Parathyroid adenoma (tissue), 2 donors: ENCODE measurements at regions not wholly inside any gene's neighbourhood (a gene's known extent, or its start where the extent isn't known, plus 50 kb on each side); places are given as distances from the start of the nearest gene placed in this dataset.

ENCODE experiments used
- H2AFZ ChIP-seq: fragments of 300-600 bp; sonication (generic); one replicate; pipeline ENCODE4 v1.7.0; 2017; ENCODE audit warnings: antibody characterized with exemption, mild to moderate bottlenecking
- H3K27ac ChIP-seq: fragments of 300-600 bp; sonication (generic); one replicate; pipeline ENCODE4 v1.7.0; 2017
- H3K27me3 ChIP-seq: fragments of 300-600 bp; sonication (generic); one replicate; pipeline ENCODE4 v1.7.0; 2017; ENCODE audit warnings: low read length; ENCODE audit not compliant: control insufficient read depth, insufficient read depth
- H3K36me3 ChIP-seq: fragments of 300-600 bp; sonication (generic); one replicate; pipeline ENCODE4 v1.7.0; 2017; ENCODE audit warnings: low read length; ENCODE audit not compliant: control insufficient read depth, insufficient read depth
- H3K4me1 ChIP-seq: fragments of 300-600 bp; sonication (generic); one replicate; pipeline ENCODE4 v1.7.0; 2017; ENCODE audit warnings: control low read depth
- H3K4me2 ChIP-seq: fragments of 300-600 bp; sonication (generic); one replicate; pipeline ENCODE4 v1.7.0; 2017; ENCODE audit warnings: low read length
- H3K4me3 ChIP-seq: fragments of 300-600 bp; sonication (generic); one replicate; pipeline ENCODE4 v1.7.0; 2017; ENCODE audit warnings: low read depth, low read length
- H3K79me2 ChIP-seq: fragments of 300-600 bp; sonication (generic); one replicate; pipeline ENCODE4 v1.7.0; 2017; ENCODE audit warnings: control low read depth
- H3K9ac ChIP-seq: fragments of 300-600 bp; sonication (generic); one replicate; pipeline ENCODE4 v1.7.0; 2017; ENCODE audit warnings: mild to moderate bottlenecking
- H3K9me3 ChIP-seq: fragments of 300-600 bp; sonication (generic); one replicate; pipeline ENCODE4 v1.7.0; 2017; ENCODE audit warnings: low read length; ENCODE audit not compliant: control insufficient read depth
- TF ChIP-seq, protein P1 (sequence below): fragments of 300-600 bp; sonication (generic); IDR thresholded peaks from one replicate; pipeline ENCODE4 v1.7.0; 2017; ENCODE audit warnings: antibody characterized with exemption, mild to moderate bottlenecking
- donor health status: primary hyperparathyroidism.

DNA sequence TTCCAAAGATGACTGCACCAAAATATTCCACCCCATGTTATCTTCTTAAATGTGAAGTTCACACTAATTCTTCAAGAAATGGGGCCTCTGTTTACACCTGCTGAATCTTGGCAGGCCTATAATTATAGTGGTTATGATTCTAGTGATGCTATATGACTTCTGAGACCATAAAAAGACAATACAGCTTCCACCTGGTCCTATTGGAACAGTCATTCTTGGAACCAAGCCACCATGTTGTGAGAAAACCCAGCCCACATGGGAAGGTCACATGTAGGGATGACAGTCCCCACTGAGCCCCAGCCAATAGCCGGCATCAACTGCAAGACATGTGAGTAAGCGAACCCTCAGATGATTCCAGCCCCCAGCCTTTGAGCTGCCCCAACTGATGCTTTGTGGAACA lies 587.5 kb downstream of the MID1IP1 start:
- Histone ChIP-seq H3K9me3 (no peaks in the 10 kb centered on the region), H2AFZ (no peak overlapping the region), H3K27me3 (no peaks in the 10 kb centered on the region), H3K36me3 (no peaks in the 10 kb centered on the region), H3K4me2 (no peak overlapping the region), H3K9ac (no peak overlapping the region), H3K4me1 (no peaks in the 10 kb centered on the region), H3K27ac (no peak overlapping the region), H3K4me3 (no peak overlapping the region), H3K79me2 (no peaks in the 10 kb centered on the region)
- TF ChIP-seq, protein P1, sequence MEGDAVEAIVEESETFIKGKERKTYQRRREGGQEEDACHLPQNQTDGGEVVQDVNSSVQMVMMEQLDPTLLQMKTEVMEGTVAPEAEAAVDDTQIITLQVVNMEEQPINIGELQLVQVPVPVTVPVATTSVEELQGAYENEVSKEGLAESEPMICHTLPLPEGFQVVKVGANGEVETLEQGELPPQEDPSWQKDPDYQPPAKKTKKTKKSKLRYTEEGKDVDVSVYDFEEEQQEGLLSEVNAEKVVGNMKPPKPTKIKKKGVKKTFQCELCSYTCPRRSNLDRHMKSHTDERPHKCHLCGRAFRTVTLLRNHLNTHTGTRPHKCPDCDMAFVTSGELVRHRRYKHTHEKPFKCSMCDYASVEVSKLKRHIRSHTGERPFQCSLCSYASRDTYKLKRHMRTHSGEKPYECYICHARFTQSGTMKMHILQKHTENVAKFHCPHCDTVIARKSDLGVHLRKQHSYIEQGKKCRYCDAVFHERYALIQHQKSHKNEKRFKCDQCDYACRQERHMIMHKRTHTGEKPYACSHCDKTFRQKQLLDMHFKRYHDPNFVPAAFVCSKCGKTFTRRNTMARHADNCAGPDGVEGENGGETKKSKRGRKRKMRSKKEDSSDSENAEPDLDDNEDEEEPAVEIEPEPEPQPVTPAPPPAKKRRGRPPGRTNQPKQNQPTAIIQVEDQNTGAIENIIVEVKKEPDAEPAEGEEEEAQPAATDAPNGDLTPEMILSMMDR = no peak

GRCh38 chrX:39396358-39396995 lies 595.2 kb downstream of the MID1IP1 start:
- H3K9me3 ChIP-seq = no peaks in the 10 kb centered on the region
- H3K27me3 ChIP-seq = no peaks in the 10 kb centered on the region
- no peak overlapping the region for H3K27ac ChIP-seq
- no peak overlapping the region for H3K4me2 ChIP-seq
- no peaks in the 10 kb centered on the region for H3K4me1 ChIP-seq
- no peaks in the 10 kb centered on the region for H3K36me3 ChIP-seq
- H3K9ac ChIP-seq = no peak overlapping the region
- no peak overlapping the region for H3K4me3 ChIP-seq
- H3K79me2 ChIP-seq = no peaks in the 10 kb centered on the region
- no peak overlapping the region for H2AFZ ChIP-seq
- TF ChIP-seq, protein P1 = no peak

- H3K27me3 ChIP-seq = no peaks in the 10 kb centered on the region
- H3K4me3 ChIP-seq = no peak overlapping the region
- no peak overlapping the region for H3K9ac ChIP-seq
- H3K4me1 ChIP-seq = no peaks in the 10 kb centered on the region
- H3K27ac ChIP-seq = no peak overlapping the region
- H3K36me3 ChIP-seq = no peaks in the 10 kb centered on the region
- TF ChIP-seq, protein P1 = no peak
- no peaks in the 10 kb centered on the region for H3K79me2 ChIP-seq
- H3K9me3 ChIP-seq = no peaks in the 10 kb centered on the region
- no peak overlapping the region for H2AFZ ChIP-seq
- H3K4me2 ChIP-seq = no peak overlapping the region
Measured at GRCh38 chrX:39397561-39398199, 596.4 kb downstream of the MID1IP1 start.

DNA sequence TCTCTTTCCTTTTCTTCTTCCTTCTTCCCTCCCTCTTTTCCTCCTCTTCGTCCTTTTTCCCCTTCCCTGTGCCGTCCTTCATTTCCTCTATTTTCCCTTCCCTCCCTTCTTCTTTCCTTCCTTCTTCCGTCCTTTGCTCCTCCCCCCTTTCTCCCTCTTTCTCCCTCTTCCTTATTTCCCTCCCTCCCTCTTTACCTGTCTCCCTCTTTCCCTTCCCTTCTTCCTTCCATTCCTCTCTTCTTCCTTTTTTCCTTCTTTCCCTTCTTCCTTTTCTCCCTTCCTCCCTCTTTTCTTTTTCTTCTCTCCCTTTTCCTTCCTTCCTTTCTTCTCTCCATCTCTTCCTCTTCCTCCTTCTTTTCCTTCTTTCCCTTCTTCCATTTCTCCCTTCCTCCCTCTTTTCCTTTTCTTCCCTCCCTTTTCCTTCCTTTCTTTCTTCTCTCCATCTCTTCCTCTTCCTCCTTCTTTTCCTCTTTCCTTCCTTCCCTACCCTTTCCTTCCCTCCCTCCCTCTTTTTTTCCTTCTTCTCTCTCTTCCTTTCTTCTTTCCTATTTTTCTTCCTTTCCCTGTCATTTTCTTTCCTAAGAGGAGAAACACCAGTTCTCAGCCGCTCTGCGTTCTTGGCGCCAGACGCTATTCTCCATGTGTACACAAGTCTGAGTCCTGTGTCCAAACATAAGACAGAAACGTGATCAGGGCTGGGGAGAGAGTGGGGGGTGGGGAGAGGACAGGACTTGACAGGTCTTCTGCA lies 597.1 kb downstream of the MID1IP1 start:
- Histone ChIP-seq H3K27me3 (no peaks in the 10 kb centered on the region), H3K79me2 (no peaks in the 10 kb centered on the region), H3K36me3 (no peaks in the 10 kb centered on the region), H3K9ac (no peak overlapping the region), H3K4me2 (no peak overlapping the region), H3K4me1 (no peaks in the 10 kb centered on the region), H3K9me3 (no peaks in the 10 kb centered on the region), H2AFZ (no peak overlapping the region), H3K27ac (no peak overlapping the region), H3K4me3 (no peak overlapping the region)
- TF ChIP-seq, protein P1 = no peak
